ENCODE measurements at regions not wholly inside any gene's neighbourhood (a gene's known extent, or its start where the extent isn't known, plus 50 kb on each side); places are given as distances from the start of the nearest gene placed in this dataset.

DNA sequence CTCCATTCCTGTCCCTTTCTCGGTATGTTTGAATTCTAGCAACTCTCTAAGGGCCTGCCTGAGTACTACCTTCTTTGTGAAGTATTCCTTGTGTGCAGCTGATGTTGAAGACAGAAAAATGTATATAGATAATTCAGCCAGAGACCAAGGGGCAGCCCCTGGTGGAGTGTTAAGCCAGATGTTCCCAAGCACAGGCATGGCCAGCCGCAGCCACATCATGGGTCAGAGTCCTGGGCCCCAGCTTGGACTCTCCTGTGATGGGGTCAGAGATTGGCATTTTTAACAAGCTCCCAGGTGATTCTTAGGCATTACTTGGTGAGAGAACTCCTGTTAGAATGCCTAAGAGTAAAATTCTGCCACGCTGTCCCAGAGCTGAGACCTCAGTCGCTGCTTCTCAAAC is 100.8 kb downstream of the IRF8 start:
- 94 to 97% (median 95%) methylated on average over 4 of the region's 4 CpGs for WGBS, 5 donors
- Histone ChIP-seq H3K36me3 (no peaks in the 10 kb centered on the region), H3K27me3 (peaks cover 0 to 8% (median 0%) of the 10 kb centered on the region in 3 donors), H3K4me1 (peaks cover 0 to 4% (median 0%) of the 10 kb centered on the region in 4 donors), H3K4me3 (no peak overlapping the region), H3K9me3 (no peaks in the 10 kb centered on the region), H3K27ac (no peak overlapping the region)
- no peak for TF ChIP-seq EP300 (IDR thresholded peaks at IDR 0.05)
- TF ChIP-seq POLR2A (IDR thresholded peaks at IDR 0.05) = no peak
- no peak for TF ChIP-seq POLR2AphosphoS5 (IDR thresholded peaks at IDR 0.05)
- no peak for TF ChIP-seq CTCF (IDR thresholded peaks at IDR 0.05)
- intact Hi-C loops (cut with DNase I; ENCODE audit: low total_unique reads) = no loop called here
- DNase-seq = no peak

GRCh38 chr16:86002178-86002900 is 103.4 kb downstream of the IRF8 start:
- TF ChIP-seq CTCF (IDR thresholded peaks at IDR 0.05) (no peak), POLR2A (IDR thresholded peaks at IDR 0.05) (no peak), POLR2AphosphoS5 (IDR thresholded peaks at IDR 0.05) (no peak), EP300 (IDR thresholded peaks at IDR 0.05) (no peak)
- no peak for DNase-seq
- no peaks in the 10 kb centered on the region for H3K4me1 ChIP-seq
- no peaks in the 10 kb centered on the region for H3K9me3 ChIP-seq
- intact Hi-C loops (cut with DNase I; ENCODE audit: low total_unique reads) = no loop called here
- H3K36me3 ChIP-seq = no peaks in the 10 kb centered on the region
- no peak overlapping the region for H3K4me3 ChIP-seq
- peaks cover 0 to 5% (median 0%) of the 10 kb centered on the region in 3 donors for H3K27me3 ChIP-seq
- WGBS, 5 donors = 89 to 93% (median 90%) methylated on average over 6 of the region's 6 CpGs
- H3K27ac ChIP-seq = no peak overlapping the region

- no peak for TF ChIP-seq POLR2AphosphoS5 (IDR thresholded peaks at IDR 0.05)
- no peak for TF ChIP-seq CTCF (IDR thresholded peaks at IDR 0.05)
- no peak for TF ChIP-seq POLR2A (IDR thresholded peaks at IDR 0.05)
- TF ChIP-seq EP300 (IDR thresholded peaks at IDR 0.05) = no peak
- no peaks in the 10 kb centered on the region for H3K36me3 ChIP-seq
- intact Hi-C loops (cut with DNase I; ENCODE audit: low total_unique reads) = no loop called here
- 62 to 76% (median 70%) methylated on average over 3 of the region's 3 CpGs for WGBS, 5 donors
- H3K4me3 ChIP-seq = no peak overlapping the region
- no peak for DNase-seq
- H3K4me1 ChIP-seq = no peaks in the 10 kb centered on the region
- peaks cover 0 to 16% (median 0%) of the 10 kb centered on the region in 3 donors for H3K27me3 ChIP-seq
- no peaks in the 10 kb centered on the region for H3K9me3 ChIP-seq
- no peak overlapping the region for H3K27ac ChIP-seq
Observed at GRCh38 chr16:86007524-86007923, 108.6 kb downstream of the IRF8 start.

DNA sequence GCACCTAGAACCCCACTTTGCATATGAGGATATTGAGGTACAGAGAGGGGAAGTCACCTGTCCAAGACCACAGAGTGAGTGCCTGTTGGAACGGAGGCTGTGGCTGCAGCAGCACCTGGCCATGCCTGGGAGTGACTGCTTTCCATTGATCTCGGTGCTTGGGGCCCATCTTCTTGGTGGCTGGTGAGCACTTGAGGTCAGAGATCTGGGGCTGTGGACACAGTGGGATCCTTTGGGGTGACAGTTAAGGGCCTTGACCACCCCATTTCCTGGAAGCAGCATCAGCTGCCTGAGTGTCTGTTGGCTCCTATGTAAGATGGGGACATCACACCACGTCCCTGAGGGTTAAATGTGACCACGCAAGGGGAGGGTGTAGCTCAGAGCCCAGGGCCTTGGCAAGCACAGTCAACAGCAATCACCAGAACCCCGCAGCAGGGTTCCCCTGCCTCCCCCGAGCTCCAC is 111.7 kb downstream of the IRF8 start:
- DNase-seq = no peak
- TF ChIP-seq EP300 (IDR thresholded peaks at IDR 0.05) (no peak), POLR2AphosphoS5 (IDR thresholded peaks at IDR 0.05) (no peak), POLR2A (IDR thresholded peaks at IDR 0.05) (no peak), CTCF (IDR thresholded peaks at IDR 0.05) (no peak)
- H3K27ac ChIP-seq = no peak overlapping the region
- peaks cover 0 to 12% (median 0%) of the 10 kb centered on the region in 3 donors for H3K27me3 ChIP-seq
- intact Hi-C loops (cut with DNase I; ENCODE audit: low total_unique reads) = no loop called here
- no peaks in the 10 kb centered on the region for H3K36me3 ChIP-seq
- H3K9me3 ChIP-seq = no peaks in the 10 kb centered on the region
- H3K4me1 ChIP-seq = no peaks in the 10 kb centered on the region
- H3K4me3 ChIP-seq = no peak overlapping the region
- 75 to 84% (median 80%) methylated on average over 4 to 6 of the region's 6 CpGs for WGBS, 5 donors
